GM18909 (cell line): ENCODE measurements at regions not wholly inside any gene's neighbourhood (a gene's known extent, or its start where the extent isn't known, plus 50 kb on each side); places are given as distances from the start of the nearest gene placed in this dataset.
"Not testable (repeated sequence)": the region's sequence is repeated elsewhere in the genome, so short reads cannot be mapped to it uniquely, and the experiment has no call there.

Source experiments
- ATAC-seq: cut with Tn5 transposase; IDR thresholded peaks from one replicate; pipeline ENCODE4 v1.9.1; 2021; ENCODE audit warnings: mild to moderate bottlenecking; ENCODE audit not compliant: unreplicated experiment, poor library complexity

DNA sequence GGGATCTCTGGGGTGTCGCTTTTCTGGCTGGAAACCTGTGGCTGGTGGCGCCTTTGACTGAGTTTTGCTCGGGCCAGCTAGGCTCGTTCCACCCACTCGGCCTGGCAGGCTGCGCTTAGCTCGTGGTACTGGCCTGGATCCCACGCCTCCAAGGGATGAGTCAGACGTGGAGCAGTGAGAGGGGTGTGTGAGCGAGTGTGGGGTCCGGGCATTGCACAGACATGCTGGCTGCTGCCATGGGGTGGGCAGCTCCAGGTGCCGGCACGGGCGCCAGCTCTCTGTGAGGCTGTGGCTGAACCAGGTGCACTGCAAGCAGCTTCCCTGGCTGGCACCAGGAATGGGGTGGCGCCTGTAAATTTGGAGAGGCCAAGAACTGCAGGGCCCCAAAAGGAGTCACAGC is 63.1 kb upstream of the CACNA2D1 start:
- ATAC-seq, result no peak

DNA sequence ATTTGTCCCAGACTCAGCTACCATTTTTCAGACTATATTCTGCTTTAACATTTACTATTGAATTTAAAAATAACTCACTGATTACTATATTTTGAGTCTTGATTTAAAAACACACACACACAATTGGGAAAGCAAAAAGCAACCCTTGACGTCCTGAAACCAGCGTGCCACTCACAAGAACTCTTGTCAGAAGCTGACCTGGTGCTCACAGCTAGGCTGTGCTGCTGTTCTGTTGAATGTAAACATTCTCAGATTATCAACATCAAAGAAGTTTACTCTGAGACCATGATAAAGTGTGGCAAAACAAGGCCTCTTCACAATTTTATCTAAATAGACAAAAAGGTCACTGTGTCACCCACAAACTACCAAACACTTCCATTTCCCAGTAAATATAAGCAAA is 62.6 kb upstream of the CACNA2D1 start:
- ATAC-seq, result no peak

- no peak for ATAC-seq
Measured at GRCh38 chr7:82501346-82501745, 57.8 kb upstream of the CACNA2D1 start.

DNA sequence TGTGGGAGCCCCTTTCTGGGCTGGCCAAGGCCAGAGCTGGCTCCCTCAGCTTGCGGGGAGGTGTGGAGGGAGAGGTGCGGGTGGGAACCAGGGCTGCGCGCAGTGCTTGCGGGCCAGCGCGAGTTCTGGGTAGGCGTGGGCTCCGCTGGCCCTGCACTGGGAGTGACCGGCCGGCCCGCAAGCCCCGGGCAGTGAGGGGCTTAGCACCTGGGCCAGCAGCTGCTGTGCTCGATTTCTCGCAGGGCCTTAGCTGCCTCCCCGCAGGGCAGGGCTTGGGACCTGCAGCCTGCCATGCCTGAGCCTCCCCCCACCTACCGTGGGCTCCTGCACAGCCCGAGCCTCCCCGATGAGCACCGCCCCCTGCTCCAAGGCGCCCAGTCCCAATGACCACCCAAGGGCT is 56.0 kb upstream of the CACNA2D1 start:
- not testable (repeated sequence) for ATAC-seq

- no peak for ATAC-seq
Measured at GRCh38 chr7:82494420-82494819, 50.8 kb upstream of the CACNA2D1 start.
